Limb (tissue), 2 donors: ENCODE measurements at regions not wholly inside any gene's neighbourhood (a gene's known extent, or its start where the extent isn't known, plus 50 kb on each side); places are given as distances from the start of the nearest gene placed in this dataset.

Source experiments
- DNase-seq, 2 donors: peaks; one replicate each; pipeline ENCODE4 v3.0.0-alpha.2; 2016; ENCODE audit errors: extremely low spot score in 2 of 2

DNA sequence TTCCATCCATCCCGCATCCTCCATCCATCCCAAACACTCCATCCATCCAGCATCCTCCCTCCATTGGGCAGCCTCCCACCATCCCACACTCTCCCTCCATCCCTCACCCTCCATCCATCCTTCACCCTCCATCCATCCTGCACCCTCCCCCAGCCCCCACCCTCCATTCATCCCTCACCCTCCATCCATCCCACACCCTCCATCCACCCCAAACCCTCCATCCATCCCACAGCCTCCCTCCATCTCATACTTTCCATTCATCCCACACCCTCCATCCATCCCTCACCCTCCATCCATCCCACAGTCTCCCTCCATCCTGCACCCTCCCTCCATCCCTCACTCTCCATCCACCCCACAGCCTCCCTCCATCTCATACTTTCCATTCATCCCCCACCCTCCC, 60.4 kb downstream of the FOXI2 start:
- peak in 1 of 2 donors; percentile 37 for DNase-seq

DNA sequence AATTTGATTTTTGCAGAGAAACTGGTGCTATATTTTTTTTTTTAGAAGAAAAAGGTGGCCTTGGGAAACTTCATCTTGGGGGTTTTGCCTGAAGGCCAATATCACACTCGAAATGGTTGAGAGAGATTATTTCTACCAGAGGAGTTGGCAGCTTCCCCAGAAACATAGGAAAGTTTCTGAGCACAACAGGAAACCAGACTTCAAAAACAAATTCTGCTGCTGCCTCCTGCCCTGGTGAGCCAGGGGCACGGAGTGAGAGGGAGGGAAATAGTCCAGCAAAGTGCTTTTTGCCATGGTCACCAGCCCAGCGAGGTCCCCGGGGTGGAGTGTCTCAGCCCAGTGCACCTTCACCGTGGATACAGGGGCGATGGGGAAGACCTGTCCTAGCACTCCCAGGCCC, 61.1 kb downstream of the FOXI2 start:
- peak in 1 of 2 donors; percentile 22 for DNase-seq

DNA sequence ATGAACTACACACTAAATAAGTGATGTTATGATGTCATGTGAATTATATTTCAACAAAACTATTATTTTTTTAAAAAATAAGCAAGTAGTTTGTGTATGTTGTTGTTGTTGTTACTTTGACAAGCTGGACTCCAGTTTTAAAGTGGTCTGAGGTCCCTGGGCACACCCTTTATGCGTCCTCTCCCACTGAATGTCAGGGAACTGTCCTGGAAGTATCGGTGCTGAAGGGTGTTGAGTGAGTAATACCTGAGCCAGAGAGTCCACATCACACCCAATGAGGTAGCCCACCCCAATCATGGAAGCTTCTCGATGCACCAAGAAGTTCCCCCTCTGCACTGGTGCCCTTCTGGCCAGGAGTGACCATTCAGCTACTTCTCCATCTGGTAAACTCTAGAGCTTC, 64.3 kb downstream of the FOXI2 start:
- DNase-seq: no peak

DNA sequence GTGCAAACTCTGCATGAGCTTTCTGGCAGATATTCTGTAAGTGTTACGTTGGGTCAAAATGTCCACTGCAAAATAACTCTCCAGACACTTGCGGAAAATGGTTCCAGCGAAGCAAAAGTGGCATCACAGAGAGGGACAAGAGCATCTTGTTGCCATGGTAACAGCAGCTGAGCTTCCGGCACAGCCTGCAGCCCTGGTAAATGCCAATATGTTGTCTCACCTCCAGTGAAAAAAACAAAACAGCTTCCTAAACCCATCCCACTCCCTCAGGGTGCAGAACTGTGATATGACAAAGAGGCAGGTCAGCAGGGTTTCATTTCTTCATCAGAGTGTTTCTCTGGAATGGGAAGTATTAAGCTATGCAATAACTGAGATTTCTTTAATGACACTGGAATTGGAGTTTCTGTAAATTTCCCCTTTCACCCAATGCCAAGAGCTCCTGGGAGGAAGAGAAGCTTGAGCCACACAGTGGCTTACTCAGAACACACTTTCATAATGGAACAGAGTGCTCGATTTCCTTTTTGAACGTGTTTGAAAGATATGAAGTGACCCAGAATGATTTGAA, 65.6 kb downstream of the FOXI2 start:
- DNase-seq: no peak

DNA sequence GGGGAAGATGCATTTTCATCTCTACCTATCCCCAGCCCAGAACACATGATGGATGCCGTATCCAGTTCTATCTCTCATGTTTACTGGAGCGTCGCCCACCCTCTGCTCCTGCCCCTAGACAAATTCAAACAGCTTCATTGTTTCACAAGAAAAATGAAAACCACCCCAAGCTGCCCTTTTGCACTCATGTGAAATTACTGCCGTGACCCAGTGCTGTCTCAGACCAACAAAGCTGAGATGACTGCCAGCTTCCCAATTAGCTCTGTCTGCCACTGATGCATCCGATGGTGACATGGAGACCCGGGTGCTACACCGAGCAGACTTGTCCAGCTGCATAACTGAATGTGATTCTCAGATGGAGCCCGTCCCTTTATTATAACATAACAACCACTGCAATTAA, 67.7 kb downstream of the FOXI2 start:
- no peak for DNase-seq

DNA sequence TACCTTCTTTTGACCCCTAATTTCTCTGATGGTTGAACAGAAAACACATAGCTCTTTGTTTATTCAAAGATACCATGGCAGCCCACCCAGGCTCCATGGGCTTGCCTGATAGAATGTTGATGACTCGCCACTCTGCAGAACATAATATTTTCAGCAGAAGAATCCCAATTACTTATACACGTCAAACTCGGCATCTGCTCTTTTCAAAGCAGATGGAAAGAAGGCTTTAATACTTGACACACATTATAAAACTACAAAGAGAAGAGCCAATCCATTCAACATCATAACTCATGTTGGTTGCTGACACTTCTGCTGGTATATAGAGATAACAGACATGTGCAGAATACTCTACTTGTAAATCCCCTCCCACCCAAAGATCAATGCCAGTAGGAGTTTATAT, 69.0 kb downstream of the FOXI2 start:
- no peak for DNase-seq

DNA sequence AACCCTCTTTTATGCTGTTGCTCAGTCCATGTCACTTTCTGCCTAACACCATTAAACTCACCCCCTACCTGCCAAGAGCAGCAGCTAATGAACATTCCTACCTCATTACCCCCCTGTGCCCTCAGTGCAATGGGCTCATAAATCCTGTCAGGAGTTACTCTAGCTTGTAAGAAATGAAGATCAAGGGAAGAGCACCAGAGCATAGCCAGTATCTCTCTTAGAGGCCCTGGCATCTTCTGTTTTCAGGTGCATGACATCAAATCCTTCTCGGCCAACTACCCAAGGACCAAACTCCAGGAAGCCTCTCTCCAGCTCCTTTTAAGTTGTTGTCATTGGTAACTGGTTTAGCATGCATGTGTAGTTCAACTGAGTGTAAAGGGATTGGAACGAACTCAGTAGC, 75.1 kb downstream of the FOXI2 start:
- DNase-seq: no peak

DNA sequence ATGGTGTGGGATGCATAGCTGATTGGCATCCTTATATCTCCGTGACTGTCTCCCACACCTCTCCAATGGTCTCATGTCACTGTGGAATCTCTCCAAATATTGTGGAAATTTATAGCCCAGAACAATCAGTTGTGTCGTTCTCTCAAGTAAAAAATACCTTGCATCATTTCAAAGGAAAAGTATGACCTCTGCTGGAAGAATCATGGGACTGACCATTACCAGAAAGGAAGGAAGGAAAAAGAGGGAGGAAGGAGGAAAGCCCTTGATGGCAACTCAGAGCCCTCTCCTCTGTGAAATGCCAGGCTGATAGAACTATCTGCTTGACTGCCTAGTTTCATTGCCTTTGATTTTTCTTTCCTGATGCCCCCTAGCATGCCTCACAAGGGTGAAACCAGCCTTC, 76.3 kb downstream of the FOXI2 start:
- no peak for DNase-seq

DNA sequence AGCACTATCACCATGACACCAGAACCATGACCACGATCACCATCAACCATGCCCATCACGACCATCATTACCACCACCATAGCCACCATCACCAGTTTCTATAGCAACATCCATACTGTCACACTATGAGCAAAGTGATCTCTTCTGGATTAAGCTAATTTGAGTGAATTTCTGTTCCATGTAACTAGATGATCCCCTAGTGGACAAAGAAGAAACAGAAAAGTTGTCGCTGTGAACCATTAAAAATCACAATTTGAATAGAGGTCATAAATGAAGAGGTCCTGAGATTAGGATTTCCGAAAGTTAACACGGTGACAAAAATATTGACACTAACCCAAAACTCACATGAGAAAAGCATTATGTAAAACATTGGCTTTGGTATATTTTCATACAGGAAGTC, 77.6 kb downstream of the CLRN3 start:
- DNase-seq: no peak

DNA sequence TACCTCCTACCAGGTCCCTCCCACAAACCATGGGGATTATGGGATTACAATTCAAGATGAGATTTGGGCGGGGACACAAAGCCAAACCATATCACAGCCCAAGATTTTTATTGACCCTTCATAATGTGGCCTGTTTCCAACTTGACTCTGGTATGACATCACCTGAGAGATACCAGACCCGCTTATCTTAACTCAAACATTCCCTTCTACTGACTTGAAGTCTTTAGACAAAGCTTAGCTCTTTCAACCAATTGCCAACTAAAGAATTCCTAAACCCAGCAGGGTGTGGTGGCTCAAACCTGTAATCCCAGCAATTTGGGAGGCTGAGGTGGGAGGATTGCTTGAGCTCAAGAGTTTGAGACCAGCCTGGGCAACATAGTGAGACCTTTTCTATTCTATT, 67.9 kb downstream of the CLRN3 start:
- no peak for DNase-seq

DNA sequence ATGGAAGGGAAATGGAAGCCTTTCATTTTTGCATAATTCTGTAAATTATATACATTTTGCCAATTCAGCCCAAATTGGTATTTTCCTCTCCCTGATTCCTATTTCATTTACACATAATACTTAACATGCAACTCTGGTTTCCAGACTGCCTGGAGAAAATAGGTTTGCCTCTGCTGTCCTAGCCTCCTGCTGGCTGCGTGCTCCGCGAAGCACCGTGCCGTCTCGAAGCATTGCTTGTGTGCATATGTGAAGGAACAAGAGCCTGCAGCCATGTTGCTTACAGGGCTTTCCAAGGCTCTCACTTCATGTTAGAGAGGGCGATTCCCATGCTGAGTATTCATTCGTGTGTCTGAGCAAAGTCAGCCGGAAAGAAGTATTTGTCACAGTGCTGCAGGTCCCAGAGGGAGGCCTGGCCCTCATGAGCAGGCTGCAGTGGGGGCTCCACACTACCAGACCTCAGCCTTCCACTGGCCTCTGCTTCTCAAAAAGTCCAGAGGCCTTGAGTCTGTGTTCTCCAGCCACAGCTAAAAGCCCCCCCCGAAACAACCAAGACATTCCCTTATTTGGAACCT, 66.5 kb downstream of the CLRN3 start:
- DNase-seq: no peak

DNA sequence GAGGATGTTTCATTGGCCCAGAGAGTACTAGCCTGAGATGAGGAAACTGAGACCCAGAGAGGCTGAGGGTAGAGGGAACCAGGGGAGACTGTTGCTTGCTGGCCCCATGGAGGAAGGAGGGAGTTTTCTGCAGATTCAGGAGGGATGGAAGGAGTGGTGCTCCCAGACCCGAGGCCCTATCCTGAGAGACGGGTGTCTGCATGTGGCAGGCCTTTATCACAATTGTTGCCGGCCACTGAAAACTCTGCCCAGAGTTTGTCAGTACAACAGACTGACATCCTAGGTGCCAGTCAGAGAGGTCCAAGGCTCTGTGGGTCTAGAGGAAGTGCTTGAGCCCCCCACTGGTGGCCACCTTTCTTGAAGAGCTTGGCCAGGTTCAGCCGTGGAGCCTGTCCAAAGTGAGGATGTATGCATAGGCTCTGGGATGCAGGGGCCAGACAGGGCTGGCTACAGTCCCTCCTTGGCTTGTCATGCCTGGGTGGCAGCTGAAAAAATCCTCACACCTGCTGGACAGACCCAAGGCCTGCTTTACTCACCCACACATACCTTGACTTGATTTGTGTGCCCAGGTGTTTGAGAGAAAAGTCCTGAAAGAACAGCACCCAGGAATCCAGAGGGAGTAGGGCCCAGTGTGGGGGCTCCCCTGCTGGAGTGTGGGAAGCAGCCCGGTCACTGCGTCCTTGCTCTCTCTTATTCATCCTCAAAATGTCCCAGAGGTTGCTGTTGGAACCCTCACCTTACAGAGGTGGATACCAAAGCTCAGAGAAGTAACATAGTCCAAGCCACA, 65.2 kb downstream of the CLRN3 start:
- DNase-seq: no peak
